Ovary (tissue), 3 donors: ENCODE measurements at regions not wholly inside any gene's neighbourhood (a gene's known extent, or its start where the extent isn't known, plus 50 kb on each side); places are given as distances from the start of the nearest gene placed in this dataset.

Source experiments
- POLR2A ChIP-seq: fragments of 450-650 bp; IDR thresholded peaks from one replicate; pipeline ENCODE4 v1.6.1; 2017; ENCODE audit warnings: antibody characterized with exemption, mild to moderate bottlenecking, moderate library complexity
- TF ChIP-seq, protein P1 (sequence below), 3 donors: fragments of 450-650 bp in 2 of 3; fragments of 200-600 bp in 1 of 3; IDR thresholded peaks; one replicate each; pipeline versions ENCODE4 v1.5.1 to v1.8.0; 2016 to 2022; ENCODE audit warnings: antibody characterized with exemption in 3 of 3, mild to moderate bottlenecking in 1 of 3
- donor health status: DM: no; HTN: no; CAD: no.

DNA sequence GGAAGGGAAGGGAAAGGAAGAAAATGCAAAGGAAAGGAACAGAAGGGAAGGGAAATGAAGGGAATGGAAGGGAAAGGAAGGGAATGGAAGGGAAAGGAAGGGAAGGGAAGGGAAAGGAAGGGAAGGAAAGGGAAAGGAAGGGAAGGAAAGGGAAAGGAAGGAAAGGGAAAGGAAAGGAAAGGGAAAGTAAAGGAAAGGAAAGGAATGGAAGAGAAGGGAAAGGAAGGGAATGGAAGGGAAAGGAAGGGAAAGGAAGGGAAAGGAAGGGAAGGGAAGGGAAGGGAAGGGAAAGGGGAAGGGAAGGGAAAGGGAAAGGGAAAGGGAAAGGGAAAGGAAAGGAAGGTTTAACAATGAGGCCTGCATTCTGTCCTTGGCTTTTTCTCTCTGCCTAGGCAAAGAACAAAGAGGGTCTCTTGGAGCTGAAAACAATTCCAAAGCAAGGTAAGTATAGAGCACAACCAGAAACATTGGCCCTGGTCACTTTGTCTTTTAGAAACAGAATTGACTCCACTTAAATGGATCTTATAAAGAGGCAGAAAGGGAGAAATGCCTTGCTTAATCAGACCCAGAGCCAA lies 525.9 kb upstream of the TMPO start:
- TF ChIP-seq, protein P1, sequence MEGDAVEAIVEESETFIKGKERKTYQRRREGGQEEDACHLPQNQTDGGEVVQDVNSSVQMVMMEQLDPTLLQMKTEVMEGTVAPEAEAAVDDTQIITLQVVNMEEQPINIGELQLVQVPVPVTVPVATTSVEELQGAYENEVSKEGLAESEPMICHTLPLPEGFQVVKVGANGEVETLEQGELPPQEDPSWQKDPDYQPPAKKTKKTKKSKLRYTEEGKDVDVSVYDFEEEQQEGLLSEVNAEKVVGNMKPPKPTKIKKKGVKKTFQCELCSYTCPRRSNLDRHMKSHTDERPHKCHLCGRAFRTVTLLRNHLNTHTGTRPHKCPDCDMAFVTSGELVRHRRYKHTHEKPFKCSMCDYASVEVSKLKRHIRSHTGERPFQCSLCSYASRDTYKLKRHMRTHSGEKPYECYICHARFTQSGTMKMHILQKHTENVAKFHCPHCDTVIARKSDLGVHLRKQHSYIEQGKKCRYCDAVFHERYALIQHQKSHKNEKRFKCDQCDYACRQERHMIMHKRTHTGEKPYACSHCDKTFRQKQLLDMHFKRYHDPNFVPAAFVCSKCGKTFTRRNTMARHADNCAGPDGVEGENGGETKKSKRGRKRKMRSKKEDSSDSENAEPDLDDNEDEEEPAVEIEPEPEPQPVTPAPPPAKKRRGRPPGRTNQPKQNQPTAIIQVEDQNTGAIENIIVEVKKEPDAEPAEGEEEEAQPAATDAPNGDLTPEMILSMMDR (IDR thresholded peaks at IDR 0.05), result no peak
- no peak for TF ChIP-seq POLR2A
